Middle frontal gyrus (tissue), 1 donor: ENCODE measurements at regions not wholly inside any gene's neighbourhood (a gene's known extent, or its start where the extent isn't known, plus 50 kb on each side); places are given as distances from the start of the nearest gene placed in this dataset.

Source experiments
- DNase-seq: peaks from one replicate; pipeline ENCODE4 v3.0.0-alpha.2; 2015; ENCODE audit warnings: low spot score; ENCODE audit errors: extremely low spot score

DNA sequence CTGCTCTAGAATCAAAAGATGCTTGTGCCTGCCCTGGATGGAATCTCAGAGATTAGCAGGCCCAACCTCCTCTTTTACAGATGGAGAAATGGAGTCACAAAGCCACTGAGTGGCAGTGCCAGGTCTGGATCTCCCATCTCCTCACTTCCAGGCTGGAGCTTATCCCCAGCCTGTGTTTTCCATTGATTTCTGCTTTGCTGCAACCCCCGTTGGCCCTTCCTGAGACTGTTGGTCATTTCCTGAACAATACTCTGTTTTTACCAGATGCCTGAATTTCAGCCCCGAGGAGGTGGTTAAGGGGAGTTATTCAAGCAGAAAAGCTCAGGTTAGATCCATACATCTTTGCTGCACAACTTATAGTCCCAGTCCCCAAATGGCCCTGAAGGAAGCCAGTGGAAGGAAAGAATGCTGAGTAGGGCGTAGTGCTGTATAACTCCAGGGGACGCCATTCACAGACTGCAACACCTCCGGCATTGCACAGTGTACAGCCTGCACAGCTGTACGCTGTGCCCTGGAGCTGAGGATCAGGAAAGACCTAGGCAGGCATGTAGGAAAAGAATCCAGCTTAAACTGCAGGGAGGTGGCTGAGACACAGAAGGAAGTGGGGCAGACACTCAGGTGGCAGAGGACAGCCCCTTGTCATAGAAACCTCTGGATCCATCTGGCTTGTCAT lies 77.5 kb downstream of the RPLP1 start:
- no peak for DNase-seq

GRCh38 chr15:69530991-69531664 lies 78.5 kb downstream of the RPLP1 start:
- DNase-seq = peak; percentile 7

GRCh38 chr15:69531665-69532027 lies 79.0 kb downstream of the RPLP1 start:
- no peak for DNase-seq

GRCh38 chr15:69532066-69532465 lies 79.4 kb downstream of the RPLP1 start:
- no peak for DNase-seq

DNA sequence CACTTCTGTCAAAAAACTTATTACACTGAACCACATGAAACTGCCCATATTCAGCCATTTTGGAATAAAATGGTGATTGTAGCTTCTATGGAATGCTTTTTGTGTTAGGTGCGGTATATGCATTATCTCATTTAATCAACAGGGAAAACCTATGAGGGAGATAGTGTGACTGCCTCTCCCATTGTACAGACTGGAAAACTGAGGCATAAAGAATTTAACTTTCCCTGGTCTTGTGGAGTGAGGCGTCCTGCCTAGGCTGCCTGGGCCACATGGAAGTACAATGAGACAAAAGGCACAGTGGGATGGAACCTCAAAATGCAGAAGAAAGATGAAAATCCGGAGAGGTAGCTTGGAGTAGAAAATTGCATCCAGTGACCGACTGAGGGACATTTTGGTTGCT lies 80.2 kb downstream of the RPLP1 start:
- DNase-seq = no peak

- DNase-seq = no peak
Measured at GRCh38 chr15:69533522-69533921, 80.9 kb downstream of the RPLP1 start.

- no peak for DNase-seq
Measured at GRCh38 chr15:69535101-69535638, 82.6 kb downstream of the RPLP1 start.

DNA sequence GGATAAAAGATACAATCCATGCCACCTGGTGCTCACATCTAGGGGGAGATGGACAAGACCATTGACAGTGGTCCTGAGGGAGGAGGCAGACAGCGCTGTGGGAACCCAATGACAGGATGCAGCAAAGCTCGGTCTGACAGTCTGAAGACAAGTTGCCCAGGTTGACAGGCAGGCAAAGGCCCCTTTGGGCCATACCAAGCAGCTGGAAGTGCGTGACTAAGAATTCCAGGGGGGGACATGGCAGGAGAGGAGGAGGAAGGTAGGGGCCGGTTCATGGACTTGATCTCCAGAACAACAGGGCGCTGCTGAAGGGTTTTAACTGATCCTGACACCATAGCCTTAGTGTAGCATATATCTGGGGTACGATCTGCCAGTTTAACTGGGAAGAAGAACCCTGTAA lies 83.4 kb downstream of the RPLP1 start:
- no peak for DNase-seq

DNA sequence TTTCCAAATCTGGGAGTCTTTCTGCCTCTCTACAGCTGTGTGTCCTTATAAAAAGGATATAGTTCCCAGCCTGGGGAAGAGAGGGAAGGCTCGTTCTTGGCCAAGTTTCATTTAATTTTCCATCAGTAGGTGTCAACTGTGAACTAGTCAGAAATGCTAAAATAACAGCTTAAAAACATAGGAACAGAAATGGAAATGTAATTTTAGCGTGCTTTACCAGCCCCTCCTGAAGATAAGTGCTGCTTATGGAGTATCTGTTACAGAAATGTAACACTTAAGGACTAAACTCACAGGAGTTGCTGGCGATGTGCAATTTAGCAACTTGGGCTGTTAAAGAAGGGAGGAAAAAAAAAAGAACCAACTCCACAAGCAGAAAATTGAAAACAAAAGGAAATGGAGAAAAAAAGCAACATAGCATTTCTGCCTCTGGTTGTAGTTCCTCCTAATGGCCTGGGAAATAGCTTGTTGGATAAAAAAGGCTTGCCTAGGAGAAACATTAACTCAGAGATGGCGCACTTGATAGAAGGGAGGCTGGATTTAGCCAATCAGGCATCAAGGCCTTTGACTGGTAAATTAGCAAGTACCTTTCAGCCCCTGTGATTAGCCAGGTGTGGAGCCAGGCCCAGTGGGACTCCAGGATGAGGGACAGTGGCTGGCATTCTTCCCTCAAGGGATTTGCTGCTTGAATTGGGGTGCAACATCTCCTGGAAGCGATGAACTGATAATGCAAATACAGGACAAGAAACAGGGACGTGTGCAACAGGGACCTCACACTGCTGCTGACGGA lies 84.3 kb downstream of the RPLP1 start:
- DNase-seq = peak; percentile 31

- no peak for DNase-seq
Measured at GRCh38 chr15:69537901-69538300, 85.3 kb downstream of the RPLP1 start.

DNA sequence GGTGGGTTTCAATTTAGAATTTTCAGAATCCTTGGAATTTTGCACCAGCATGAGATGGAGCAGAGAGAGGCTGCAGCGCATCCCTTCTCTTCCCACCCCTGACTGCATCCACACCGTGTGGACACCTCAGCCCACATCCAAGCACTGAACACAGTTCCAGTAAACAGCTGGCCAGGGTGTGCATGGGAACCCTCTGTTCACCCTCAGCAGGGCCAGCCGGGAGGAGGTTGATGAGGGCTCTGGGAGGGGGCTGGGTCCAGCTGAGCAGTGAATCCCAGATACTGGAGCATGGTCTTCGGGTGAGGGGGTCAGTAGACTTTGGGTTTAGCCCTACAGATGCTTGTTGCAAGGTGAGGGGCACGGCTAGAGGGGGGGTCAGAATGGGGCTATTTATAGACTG lies 85.8 kb downstream of the RPLP1 start:
- DNase-seq = no peak

- DNase-seq = no peak
Measured at GRCh38 chr15:69539345-69539744, 86.7 kb downstream of the RPLP1 start.

GRCh38 chr15:69540622-69541021 lies 88.0 kb downstream of the RPLP1 start:
- DNase-seq = no peak

DNA sequence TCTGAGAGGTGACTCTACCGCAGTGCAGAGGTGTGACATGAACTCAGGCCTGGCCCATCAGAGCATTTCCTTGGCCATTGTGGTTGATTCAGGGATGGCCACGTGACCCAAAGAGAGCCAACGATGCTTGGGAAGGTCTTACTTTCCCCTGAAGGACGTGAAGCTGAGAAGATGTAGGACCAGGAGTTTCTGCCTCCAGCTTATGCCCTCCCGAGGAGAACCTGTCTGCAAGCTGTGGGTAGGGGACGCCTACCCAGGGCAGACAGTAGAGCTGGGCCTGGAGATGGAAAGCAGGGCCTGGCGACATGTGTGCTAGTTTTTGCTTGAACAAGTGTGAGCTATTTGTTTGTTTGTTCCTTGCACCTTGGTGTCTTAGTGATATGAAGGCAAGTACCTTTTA lies 89.4 kb downstream of the RPLP1 start:
- DNase-seq = no peak

DNA sequence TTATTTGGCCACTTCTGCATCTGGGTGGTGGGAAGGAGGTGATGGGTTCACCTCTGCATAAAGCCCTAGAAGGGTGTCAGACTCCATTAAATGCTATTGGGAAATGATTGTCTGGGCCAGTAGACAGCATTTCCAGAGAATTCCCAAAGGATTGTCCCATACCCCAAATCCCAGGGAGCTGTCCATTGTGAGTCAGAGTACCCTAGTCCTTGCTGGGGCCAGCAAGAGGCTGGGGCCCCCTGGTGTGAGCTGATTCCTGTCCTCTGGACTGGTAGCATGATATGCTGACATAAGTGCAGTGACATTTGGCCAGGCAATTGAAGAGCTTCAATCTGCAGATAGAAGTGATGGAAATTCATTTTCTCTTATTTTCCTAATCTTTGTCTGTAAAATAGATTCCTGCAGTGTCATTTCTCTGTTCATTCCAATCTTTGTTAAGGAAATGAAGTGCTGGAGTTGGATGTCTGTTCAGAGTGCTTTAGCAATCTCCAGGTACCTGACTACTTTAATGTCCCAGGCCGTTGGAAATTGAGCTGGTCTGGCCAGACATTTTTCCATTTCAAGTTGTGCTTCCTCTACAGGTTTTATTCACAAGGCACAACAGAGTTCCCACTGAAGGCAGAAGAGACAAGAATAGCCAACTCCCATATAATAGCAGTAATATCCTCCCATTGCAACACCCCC lies 91.2 kb downstream of the RPLP1 start:
- no peak for DNase-seq

- no peak for DNase-seq
Measured at GRCh38 chr15:69544365-69545113, 91.9 kb downstream of the RPLP1 start.

- DNase-seq = no peak
Measured at GRCh38 chr15:69546182-69546581, 93.6 kb downstream of the RPLP1 start.

GRCh38 chr15:69548395-69549180 lies 96.0 kb downstream of the RPLP1 start:
- DNase-seq = no peak

DNA sequence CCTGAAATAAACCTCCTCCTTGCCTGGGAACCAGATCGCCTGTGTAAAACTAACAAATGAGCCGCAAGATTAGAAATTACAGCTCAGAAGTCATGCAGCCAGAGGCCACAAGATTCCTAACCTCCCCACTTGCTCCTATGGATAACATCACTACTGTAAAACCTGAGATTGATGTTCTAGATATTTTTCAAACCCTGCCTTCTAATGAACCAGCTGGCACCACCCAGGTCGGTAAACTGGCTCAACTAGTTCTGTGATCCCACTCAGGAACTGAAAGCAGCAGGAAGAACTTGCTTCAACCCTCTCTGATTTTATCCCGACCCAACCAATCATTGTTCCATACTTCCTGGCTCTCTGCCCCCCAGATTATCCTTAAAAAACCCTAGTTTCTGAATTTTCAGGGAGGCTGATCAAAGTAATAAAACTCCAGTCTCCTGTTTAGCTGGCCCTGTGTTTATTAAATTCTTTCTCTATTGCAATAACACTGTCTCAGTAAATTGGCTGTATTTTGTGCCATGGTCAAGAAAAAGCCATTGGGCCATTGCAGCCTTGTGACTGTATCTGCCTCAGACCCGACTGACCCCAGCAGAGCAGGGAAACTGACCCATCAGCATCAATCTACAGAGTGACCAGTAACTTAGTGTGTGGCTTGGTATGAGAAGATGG lies 98.9 kb downstream of the RPLP1 start:
- no peak for DNase-seq
